ENCODE measurements at regions not wholly inside any gene's neighbourhood (a gene's known extent, or its start where the extent isn't known, plus 50 kb on each side); places are given as distances from the start of the nearest gene placed in this dataset.
"Not testable (repeated sequence)": the region's sequence is repeated elsewhere in the genome, so short reads cannot be mapped to it uniquely, and the experiment has no call there.

GRCh38 chr10:131363416-131363815 is 51.9 kb upstream of the TCERG1L start:
- no peak for DNase-seq

GRCh38 chr10:131371571-131371970 is 60.0 kb upstream of the TCERG1L start:
- no peak for DNase-seq

GRCh38 chr10:131381576-131381975 is 70.1 kb upstream of the TCERG1L start:
- DNase-seq = no peak

- not testable (repeated sequence) for DNase-seq
Measured at GRCh38 chr10:131385161-131385872, 73.8 kb upstream of the TCERG1L start.

GRCh38 chr10:131387018-131387529 is 75.6 kb upstream of the TCERG1L start:
- DNase-seq = no peak

- DNase-seq = no peak
Measured at GRCh38 chr10:131391936-131392335, 80.4 kb upstream of the TCERG1L start.

GRCh38 chr10:131396121-131397050 is 84.9 kb upstream of the TCERG1L start:
- DNase-seq = no peak

GRCh38 chr10:131398166-131398565 is 86.6 kb upstream of the TCERG1L start:
- no peak for DNase-seq

GRCh38 chr10:131399981-131400380 is 88.5 kb upstream of the TCERG1L start:
- DNase-seq = no peak

GRCh38 chr10:131400513-131400912 is 89.0 kb upstream of the TCERG1L start:
- DNase-seq = no peak

GRCh38 chr10:131402771-131403650 is 91.5 kb upstream of the TCERG1L start:
- no peak for DNase-seq

GRCh38 chr10:131403936-131404335 is 92.4 kb upstream of the TCERG1L start:
- DNase-seq = no peak

GRCh38 chr10:131404886-131405285 is 93.4 kb upstream of the TCERG1L start:
- no peak for DNase-seq

GRCh38 chr10:131406676-131407392 is 95.3 kb upstream of the TCERG1L start:
- no peak for DNase-seq

GRCh38 chr10:131418681-131419080 is 107.2 kb upstream of the TCERG1L start:
- DNase-seq = no peak

GRCh38 chr10:131419797-131420196 is 108.3 kb upstream of the TCERG1L start:
- DNase-seq = no peak

GRCh38 chr10:131420867-131421266 is 109.3 kb upstream of the TCERG1L start:
- no peak for DNase-seq

GRCh38 chr10:131421381-131421780 is 109.9 kb upstream of the TCERG1L start:
- no peak for DNase-seq

- DNase-seq = no peak
Measured at GRCh38 chr10:131422731-131423130, 111.2 kb upstream of the TCERG1L start.

- DNase-seq = no peak
Measured at GRCh38 chr10:131424053-131424452, 112.5 kb upstream of the TCERG1L start.

- no peak for DNase-seq
Measured at GRCh38 chr10:131424836-131425491, 113.4 kb upstream of the TCERG1L start.
